ENCODE measurements at regions not wholly inside any gene's neighbourhood (a gene's known extent, or its start where the extent isn't known, plus 50 kb on each side); places are given as distances from the start of the nearest gene placed in this dataset.

DNA sequence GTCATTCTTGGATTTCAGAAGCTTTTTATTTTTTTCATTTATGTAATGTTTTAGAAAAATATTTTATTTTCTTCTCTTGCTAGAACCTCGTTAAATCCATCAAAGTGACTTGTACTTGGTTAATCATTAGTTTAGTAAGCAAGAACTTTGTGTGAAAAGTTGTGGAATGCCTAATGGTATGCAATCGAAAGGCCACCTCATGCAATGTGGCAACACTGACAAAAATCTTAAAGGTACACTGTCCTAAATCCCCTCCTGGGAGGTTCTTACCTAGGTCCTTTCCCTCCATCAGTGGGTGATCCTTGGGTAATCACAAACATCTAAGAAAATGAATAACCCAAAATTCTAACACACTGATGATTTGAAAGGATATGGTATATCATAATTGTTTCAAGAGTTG, 304.2 kb downstream of the DNAH5 start:
- no peaks in the 10 kb centered on the region for H3K4me1 ChIP-seq (ENCODE audit: insufficient read depth)
- 50 to 64% (median 56%) methylated on average over 2 of the region's 2 CpGs for WGBS, 3 donors
- intact Hi-C loops (cut with DNase I): no loop called here

DNA sequence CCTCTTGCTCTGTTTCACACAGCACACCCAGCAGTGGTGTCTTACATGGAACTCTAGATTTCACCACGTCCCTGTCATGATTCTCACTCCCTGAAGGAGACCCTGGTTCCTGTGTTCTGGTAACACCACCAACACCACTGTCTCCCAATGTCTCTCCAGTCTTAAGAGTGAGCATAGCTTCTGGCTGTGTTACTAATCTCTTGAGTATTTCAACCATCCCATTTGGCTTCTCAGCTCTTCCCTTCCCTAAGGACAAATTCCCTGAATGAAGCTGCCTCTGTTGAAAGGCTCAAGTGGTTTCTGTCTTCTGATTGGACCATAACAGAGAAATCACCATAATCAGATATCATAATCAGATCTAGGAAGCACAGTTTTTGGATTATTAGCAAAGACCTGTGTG, 311.8 kb downstream of the DNAH5 start:
- intact Hi-C loops (cut with DNase I): no loop called here
- Histone ChIP-seq H3K4me1 (ENCODE audit: insufficient read depth) (no peaks in the 10 kb centered on the region), H3K36me3 (no peaks in the 10 kb centered on the region), H3K27me3 (no peaks in the 10 kb centered on the region), H3K4me3 (no peak overlapping the region), H3K27ac (no peak overlapping the region), H3K9me3 (no peaks in the 10 kb centered on the region)
- no peak for TF ChIP-seq POLR2A (IDR thresholded peaks at IDR 0.05)
- TF ChIP-seq, protein P1, sequence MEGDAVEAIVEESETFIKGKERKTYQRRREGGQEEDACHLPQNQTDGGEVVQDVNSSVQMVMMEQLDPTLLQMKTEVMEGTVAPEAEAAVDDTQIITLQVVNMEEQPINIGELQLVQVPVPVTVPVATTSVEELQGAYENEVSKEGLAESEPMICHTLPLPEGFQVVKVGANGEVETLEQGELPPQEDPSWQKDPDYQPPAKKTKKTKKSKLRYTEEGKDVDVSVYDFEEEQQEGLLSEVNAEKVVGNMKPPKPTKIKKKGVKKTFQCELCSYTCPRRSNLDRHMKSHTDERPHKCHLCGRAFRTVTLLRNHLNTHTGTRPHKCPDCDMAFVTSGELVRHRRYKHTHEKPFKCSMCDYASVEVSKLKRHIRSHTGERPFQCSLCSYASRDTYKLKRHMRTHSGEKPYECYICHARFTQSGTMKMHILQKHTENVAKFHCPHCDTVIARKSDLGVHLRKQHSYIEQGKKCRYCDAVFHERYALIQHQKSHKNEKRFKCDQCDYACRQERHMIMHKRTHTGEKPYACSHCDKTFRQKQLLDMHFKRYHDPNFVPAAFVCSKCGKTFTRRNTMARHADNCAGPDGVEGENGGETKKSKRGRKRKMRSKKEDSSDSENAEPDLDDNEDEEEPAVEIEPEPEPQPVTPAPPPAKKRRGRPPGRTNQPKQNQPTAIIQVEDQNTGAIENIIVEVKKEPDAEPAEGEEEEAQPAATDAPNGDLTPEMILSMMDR (IDR thresholded peaks at IDR 0.05): no peak
- no peak for DNase-seq
- WGBS, 3 donors: 18 to 42% (median 32%) methylated on average over 1 of the region's 1 CpG

More for the DNA sequence above, 304.2 kb downstream of the DNAH5 start:
- no peaks in the 10 kb centered on the region for H3K9me3 ChIP-seq
- TF ChIP-seq EP300 (IDR thresholded peaks at IDR 0.05): no peak
- no peak for TF ChIP-seq POLR2A (IDR thresholded peaks at IDR 0.05)
- TF ChIP-seq, protein P1 (IDR thresholded peaks at IDR 0.05): no peak
- no peak for DNase-seq
- H3K27me3 ChIP-seq: no peaks in the 10 kb centered on the region
- H3K36me3 ChIP-seq: no peaks in the 10 kb centered on the region
- no peak overlapping the region for H3K27ac ChIP-seq
- H3K4me3 ChIP-seq: no peak overlapping the region

DNA sequence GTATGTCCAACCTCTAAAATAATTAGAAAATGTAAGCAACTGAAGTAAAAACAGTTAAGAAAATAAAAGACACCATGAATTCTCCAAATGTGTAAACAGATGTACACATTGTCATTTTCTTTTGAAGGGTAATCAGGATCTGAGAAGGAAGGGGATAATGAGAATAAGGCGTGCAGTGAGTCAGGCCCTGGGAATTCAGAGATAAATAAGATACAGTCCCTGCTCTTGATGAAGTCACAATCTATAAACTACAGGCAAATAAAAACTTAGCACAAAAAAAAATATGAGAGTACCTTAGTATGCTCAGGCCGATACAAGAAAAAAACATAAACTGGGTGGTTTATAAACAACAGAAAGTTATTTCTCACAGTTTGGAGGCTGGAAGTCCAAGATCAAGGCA, 315.3 kb downstream of the DNAH5 start:
- no peak overlapping the region for H3K27ac ChIP-seq
- no peak overlapping the region for H3K4me3 ChIP-seq
- H3K4me1 ChIP-seq (ENCODE audit: insufficient read depth): no peaks in the 10 kb centered on the region
- intact Hi-C loops (cut with DNase I): no loop called here
- no peaks in the 10 kb centered on the region for H3K9me3 ChIP-seq
- no peaks in the 10 kb centered on the region for H3K36me3 ChIP-seq
- DNase-seq: no peak
- TF ChIP-seq, protein P1 (IDR thresholded peaks at IDR 0.05): no peak
- TF ChIP-seq POLR2A (IDR thresholded peaks at IDR 0.05): no peak
- WGBS, 3 donors: 82 to 88% (median 83%) methylated on average over 2 of the region's 2 CpGs
- H3K27me3 ChIP-seq: no peaks in the 10 kb centered on the region

DNA sequence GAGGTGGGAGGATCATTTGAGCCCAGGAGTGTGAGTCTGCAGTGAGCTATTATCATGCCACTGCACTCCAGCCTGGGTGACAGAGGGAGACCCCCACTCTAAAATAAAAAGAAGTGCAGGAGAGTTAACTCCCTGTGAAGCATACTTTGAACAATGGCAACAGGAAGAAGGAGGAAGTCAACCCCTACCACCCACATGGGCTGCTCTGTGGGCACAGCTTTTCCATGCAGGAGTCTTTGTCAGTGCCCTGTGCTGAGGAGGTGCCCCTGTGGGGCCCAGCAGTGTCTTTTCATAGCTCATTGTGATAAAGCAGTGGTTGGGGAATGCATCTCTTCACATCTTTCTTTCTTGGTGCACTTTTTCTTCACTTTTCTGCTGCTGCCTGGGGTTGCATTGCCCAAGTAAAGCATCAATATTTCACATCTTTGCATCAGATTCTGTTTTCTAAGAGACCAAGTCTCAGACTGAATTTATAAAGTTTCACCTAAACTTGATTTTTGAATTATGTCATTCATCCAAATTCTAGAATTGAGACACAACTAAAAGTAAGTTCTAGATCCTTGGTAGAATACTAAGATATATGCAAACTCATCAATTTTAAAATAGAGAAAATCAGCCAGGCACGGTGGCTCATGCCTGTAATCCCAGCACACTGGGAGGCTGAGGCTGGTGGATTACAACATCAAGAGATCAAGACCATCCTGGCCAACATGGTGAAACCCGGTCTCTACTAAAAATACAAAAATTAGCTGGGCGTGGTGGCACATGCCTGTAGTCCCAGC, 316.6 kb downstream of the DNAH5 start:
- H3K27me3 ChIP-seq: no peaks in the 10 kb centered on the region
- H3K4me3 ChIP-seq: no peak overlapping the region
- DNase-seq: no peak
- H3K27ac ChIP-seq: no peak overlapping the region
- WGBS, 3 donors: 43 to 68% (median 59%) methylated on average over 3 of the region's 3 CpGs
- H3K9me3 ChIP-seq: no peaks in the 10 kb centered on the region
- intact Hi-C loops (cut with DNase I): no loop called here
- no peaks in the 10 kb centered on the region for H3K36me3 ChIP-seq
- no peak for TF ChIP-seq EP300 (IDR thresholded peaks at IDR 0.05)
- no peak for TF ChIP-seq POLR2A (IDR thresholded peaks at IDR 0.05)
- TF ChIP-seq, protein P1 (IDR thresholded peaks at IDR 0.05): no peak
- H3K4me1 ChIP-seq (ENCODE audit: insufficient read depth): no peaks in the 10 kb centered on the region
